DOHH2 (cell line): ENCODE measurements at regions not wholly inside any gene's neighbourhood (a gene's known extent, or its start where the extent isn't known, plus 50 kb on each side); places are given as distances from the start of the nearest gene placed in this dataset.

Experiments
- H3F3A ChIP-seq: fragments of 200-600 bp; sonication (generic), shearing (Covaris generic); 2 replicates; pipeline ENCODE4 v1.6.0; 2016; ENCODE audit warnings: antibody characterized with exemption, mild to moderate bottlenecking; ENCODE audit not compliant: control insufficient read depth, insufficient read depth
- H3K27ac ChIP-seq: fragments of 200-600 bp; sonication (generic); 2 replicates; pipeline ENCODE4 v1.5.1; 2014; ENCODE audit warnings: low read depth, mild to moderate bottlenecking, low read length, moderate library complexity
- H3K27me3 ChIP-seq: fragments of 200-600 bp; sonication (generic); 2 replicates; pipeline ENCODE4 v1.6.1; 2014; ENCODE audit warnings: mild to moderate bottlenecking, low read length, mixed read lengths; ENCODE audit not compliant: control insufficient read depth
- H3K36me3 ChIP-seq: fragments of 200-600 bp; sonication (generic); 2 replicates; pipeline ENCODE4 v1.6.1; 2014; ENCODE audit warnings: mild to moderate bottlenecking, low read length, moderate library complexity, mixed read lengths; ENCODE audit not compliant: control insufficient read depth
- H3K4me1 ChIP-seq: fragments of 200-600 bp; sonication (generic); 2 replicates; pipeline ENCODE4 v1.6.1; 2014; ENCODE audit warnings: mild to moderate bottlenecking, low read length, mixed read lengths; ENCODE audit not compliant: control insufficient read depth
- H3K4me2 ChIP-seq: fragments of 200-600 bp; sonication (generic); 2 replicates; pipeline ENCODE4 v1.6.0; 2014; ENCODE audit warnings: mild to moderate bottlenecking, low read length, moderate library complexity
- H3K4me3 ChIP-seq: fragments of 200-600 bp; sonication (generic); 2 replicates; pipeline ENCODE4 v1.5.1; 2014; ENCODE audit warnings: mild to moderate bottlenecking, low read length, mixed read lengths
- H3K79me2 ChIP-seq: fragments of 200-600 bp; sonication (generic); 2 replicates; pipeline ENCODE4 v1.6.1; 2014; ENCODE audit warnings: mild to moderate bottlenecking, low read length, mixed read lengths; ENCODE audit not compliant: control insufficient read depth
- H3K9me2 ChIP-seq: fragments of 200-600 bp; sonication (generic); replicated peaks from 2 replicates; pipeline ENCODE4 v1.6.1; 2014; ENCODE audit warnings: mild to moderate bottlenecking, low read length, mixed read lengths; ENCODE audit not compliant: control insufficient read depth
- H3K9me3 ChIP-seq: fragments of 200-600 bp; sonication (generic); 2 replicates; pipeline ENCODE4 v1.6.1; 2014; ENCODE audit warnings: antibody characterized with exemption, low read length, mixed read lengths; ENCODE audit not compliant: control insufficient read depth, insufficient read depth
- H4K20me1 ChIP-seq: fragments of 200-600 bp; sonication (generic); 2 replicates; pipeline ENCODE4 v1.6.0; 2014; ENCODE audit warnings: low read depth, mild to moderate bottlenecking, antibody characterized with exemption, low read length, moderate library complexity; ENCODE audit not compliant: control insufficient read depth, insufficient read depth
- CTCF ChIP-seq: fragments of 200-600 bp; sonication (generic); IDR thresholded peaks from one replicate; pipeline ENCODE4 v1.5.1; 2014; ENCODE audit warnings: antibody characterized with exemption, mild to moderate bottlenecking, low read depth, low read length; ENCODE audit not compliant: poor library complexity, severe bottlenecking
- EZH2phosphoT487 ChIP-seq: fragments of 200-600 bp; sonication (generic); IDR thresholded peaks from 2 replicates; pipeline ENCODE4 v1.6.1; 2017; ENCODE audit warnings: borderline replicate concordance, mild to moderate bottlenecking, antibody characterized with exemption, low read length, moderate library complexity, mixed read lengths

DNA sequence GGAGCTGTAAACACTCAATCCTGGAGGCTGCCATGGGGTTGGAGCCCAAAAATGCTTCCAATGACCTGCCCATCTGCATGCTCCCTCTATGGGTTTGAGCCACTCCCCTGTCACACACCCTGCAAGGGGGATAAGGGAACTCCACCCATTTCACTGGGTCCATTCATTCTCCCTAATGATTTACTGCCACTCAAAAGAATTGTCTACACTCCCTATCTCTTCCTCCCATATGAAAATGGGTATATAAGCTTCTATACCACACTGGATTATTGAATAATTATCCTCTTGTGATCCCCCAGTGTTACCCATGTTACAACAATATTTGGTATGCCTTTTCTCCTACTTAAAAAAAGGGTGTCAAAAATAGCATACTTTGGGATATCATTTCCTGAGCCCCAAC is 260.8 kb upstream of the CCDC196 start:
- H3K4me3 ChIP-seq = no peak overlapping the region
- H4K20me1 ChIP-seq = no peaks in the 10 kb centered on the region
- no peaks in the 10 kb centered on the region for H3F3A ChIP-seq
- TF ChIP-seq CTCF = no peak
- TF ChIP-seq EZH2phosphoT487 = no peak
- H3K36me3 ChIP-seq = no peaks in the 10 kb centered on the region
- no peaks in the 10 kb centered on the region for H3K79me2 ChIP-seq
- no peaks in the 10 kb centered on the region for H3K27me3 ChIP-seq
- H3K4me1 ChIP-seq = no peaks in the 10 kb centered on the region
- H3K27ac ChIP-seq = no peak overlapping the region
- no peak overlapping the region for H3K4me2 ChIP-seq
- H3K9me2 ChIP-seq = no peaks in the 10 kb centered on the region
- no peaks in the 10 kb centered on the region; the same call in 1 of the 2 replicates for H3K9me3 ChIP-seq

- Histone ChIP-seq H3K4me2 (no peak overlapping the region), H3K9me2 (no peaks in the 10 kb centered on the region), H3K4me3 (no peak overlapping the region), H3K79me2 (no peaks in the 10 kb centered on the region), H4K20me1 (no peaks in the 10 kb centered on the region), H3K27ac (no peak overlapping the region), H3F3A (no peaks in the 10 kb centered on the region), H3K27me3 (no peaks in the 10 kb centered on the region), H3K36me3 (no peaks in the 10 kb centered on the region), H3K9me3 (no peaks in the 10 kb centered on the region; the same call in 1 of the 2 replicates), H3K4me1 (no peaks in the 10 kb centered on the region)
- TF ChIP-seq CTCF (no peak), EZH2phosphoT487 (no peak)
Observed at GRCh38 chr14:66228267-66228970, 257.8 kb upstream of the CCDC196 start.

- Histone ChIP-seq H3K4me3 (no peak overlapping the region), H3K9me3 (no peaks in the 10 kb centered on the region; the same call in 1 of the 2 replicates), H3K27ac (no peak overlapping the region), H3K79me2 (no peaks in the 10 kb centered on the region), H4K20me1 (no peaks in the 10 kb centered on the region), H3K36me3 (no peaks in the 10 kb centered on the region), H3K27me3 (peaks cover 7% of the 10 kb centered on the region), H3F3A (no peaks in the 10 kb centered on the region), H3K9me2 (no peaks in the 10 kb centered on the region), H3K4me2 (no peak overlapping the region), H3K4me1 (no peaks in the 10 kb centered on the region)
- TF ChIP-seq CTCF = no peak
Observed at GRCh38 chr14:66231820-66232219, 254.4 kb upstream of the CCDC196 start.
